HG03354 (cell line): ENCODE measurements at regions not wholly inside any gene's neighbourhood (a gene's known extent, or its start where the extent isn't known, plus 50 kb on each side); places are given as distances from the start of the nearest gene placed in this dataset.
"Not testable (repeated sequence)": the region's sequence is repeated elsewhere in the genome, so short reads cannot be mapped to it uniquely, and the experiment has no call there.

Experiments
- ATAC-seq: cut with Tn5 transposase; IDR thresholded peaks from one replicate; pipeline ENCODE4 v1.9.1; 2021; ENCODE audit warnings: mild to moderate bottlenecking; ENCODE audit not compliant: unreplicated experiment, poor library complexity, severe bottlenecking

- no peak for ATAC-seq
Observed at GRCh38 chr4:26217961-26218676, 102.7 kb upstream of the RBPJ start.

- no peak for ATAC-seq
Observed at GRCh38 chr4:26218677-26219605, 101.9 kb upstream of the RBPJ start.

- ATAC-seq: no peak
Observed at GRCh38 chr4:26220696-26221095, 100.1 kb upstream of the RBPJ start.

GRCh38 chr4:26223155-26223554 lies 97.7 kb upstream of the RBPJ start:
- ATAC-seq: no peak

- ATAC-seq: no peak
Observed at GRCh38 chr4:26226629-26227376, 94.0 kb upstream of the RBPJ start.

GRCh38 chr4:26227601-26228229 lies 93.1 kb upstream of the RBPJ start:
- ATAC-seq: no peak

- ATAC-seq: no peak
Observed at GRCh38 chr4:26228883-26229282, 91.9 kb upstream of the RBPJ start.

GRCh38 chr4:26229974-26230373 lies 90.8 kb upstream of the RBPJ start:
- no peak for ATAC-seq

GRCh38 chr4:26233350-26233749 lies 87.5 kb upstream of the RBPJ start:
- no peak for ATAC-seq

- no peak for ATAC-seq
Observed at GRCh38 chr4:26235500-26235899, 85.3 kb upstream of the RBPJ start.

- no peak for ATAC-seq
Observed at GRCh38 chr4:26237916-26238315, 82.9 kb upstream of the RBPJ start.

GRCh38 chr4:26238426-26238777 lies 82.4 kb upstream of the RBPJ start:
- ATAC-seq: no peak

- no peak for ATAC-seq
Observed at GRCh38 chr4:26238778-26239679, 81.8 kb upstream of the RBPJ start.

GRCh38 chr4:26239801-26240200 lies 81.0 kb upstream of the RBPJ start:
- no peak for ATAC-seq

- no peak for ATAC-seq
Observed at GRCh38 chr4:26241179-26241578, 79.6 kb upstream of the RBPJ start.

- no peak for ATAC-seq
Observed at GRCh38 chr4:26242451-26242850, 78.4 kb upstream of the RBPJ start.

GRCh38 chr4:26244138-26244537 lies 76.7 kb upstream of the RBPJ start:
- ATAC-seq: not testable (repeated sequence)

- ATAC-seq: no peak
Observed at GRCh38 chr4:26248647-26249046, 72.2 kb upstream of the RBPJ start.
